Hepatocyte (in vitro differentiated cells): ENCODE measurements at regions not wholly inside any gene's neighbourhood (a gene's known extent, or its start where the extent isn't known, plus 50 kb on each side); places are given as distances from the start of the nearest gene placed in this dataset.
"Not testable (repeated sequence)": the region's sequence is repeated elsewhere in the genome, so short reads cannot be mapped to it uniquely, and the experiment has no call there.

Experiments used
- DNase-seq: peaks from one replicate; pipeline ENCODE4 v3.0.0-alpha.2; 2016; ENCODE audit warnings: low spot score
- H2AFZ ChIP-seq: fragments of 200-600 bp; sonication (generic); 2 replicates; pipeline ENCODE4 v1.6.0; 2016; ENCODE audit warnings: antibody characterized with exemption, mild to moderate bottlenecking
- H3K27ac ChIP-seq: fragments of 200-600 bp; sonication (generic); 2 replicates; pipeline ENCODE4 v1.5.1; 2016; ENCODE audit warnings: mild to moderate bottlenecking
- H3K27me3 ChIP-seq: fragments of 200-600 bp; sonication (generic); 2 replicates; pipeline ENCODE4 v1.6.1; 2016
- H3K36me3 ChIP-seq: fragments of 200-600 bp; sonication (generic); replicated peaks from 2 replicates; pipeline ENCODE4 v1.5.1; 2016; ENCODE audit warnings: low read depth; ENCODE audit not compliant: insufficient read depth
- H3K4me1 ChIP-seq: fragments of 200-600 bp; sonication (generic); 2 replicates; pipeline ENCODE4 v1.5.1; 2016; ENCODE audit warnings: mild to moderate bottlenecking, moderate library complexity; ENCODE audit not compliant: insufficient read depth
- H3K4me2 ChIP-seq: fragments of 200-600 bp; sonication (generic); 2 replicates; pipeline ENCODE4 v1.6.0; 2016
- H3K4me3 ChIP-seq: fragments of 200-600 bp; sonication (generic); 2 replicates; pipeline ENCODE4 v1.5.1; 2016; ENCODE audit warnings: mild to moderate bottlenecking
- H3K79me2 ChIP-seq: fragments of 200-600 bp; sonication (generic); 2 replicates; pipeline ENCODE4 v1.6.0; 2017; ENCODE audit warnings: mild to moderate bottlenecking
- H3K9me2 ChIP-seq: fragments of 200-600 bp; sonication (generic); replicated peaks from 2 replicates; pipeline ENCODE4 v1.6.0; 2017; ENCODE audit warnings: mild to moderate bottlenecking; ENCODE audit not compliant: insufficient read depth
- H3K9me3 ChIP-seq: fragments of 200-600 bp; sonication (generic); 2 replicates; pipeline ENCODE4 v1.5.1; 2016; ENCODE audit warnings: low read depth, mild to moderate bottlenecking
- H4K20me1 ChIP-seq: fragments of 200-600 bp; sonication (generic); 2 replicates; pipeline ENCODE4 v1.6.0; 2016; ENCODE audit warnings: mild to moderate bottlenecking; ENCODE audit not compliant: insufficient read depth, poor library complexity, severe bottlenecking
- EZH2 ChIP-seq: fragments of 200-600 bp; sonication (generic); IDR thresholded peaks from 2 replicates; pipeline ENCODE4 v1.6.1; 2016; ENCODE audit warnings: antibody characterized with exemption, mild to moderate bottlenecking, borderline replicate concordance
- EZH2phosphoT487 ChIP-seq: fragments of 200-600 bp; sonication (generic); IDR thresholded peaks from one replicate; pipeline ENCODE4 v1.6.1; 2018; ENCODE audit warnings: antibody characterized with exemption, mild to moderate bottlenecking, low read depth, moderate library complexity; ENCODE audit not compliant: unreplicated experiment, severe bottlenecking
- WGBS: methylation state at CpG from one replicate; pipeline ENCODE4 v1.1.6; 2016; ENCODE audit warnings: low lambda C conversion rate; ENCODE audit errors: missing lambda C conversion rate; 5-methylcytosine and 5-hydroxymethylcytosine counted together
- TF ChIP-seq, protein P1 (sequence below): fragments of 200-600 bp; sonication (generic); IDR thresholded peaks from 2 replicates; pipeline ENCODE4 v1.5.1; 2016; ENCODE audit warnings: antibody characterized with exemption, mild to moderate bottlenecking; ENCODE audit not compliant: poor library complexity

DNA sequence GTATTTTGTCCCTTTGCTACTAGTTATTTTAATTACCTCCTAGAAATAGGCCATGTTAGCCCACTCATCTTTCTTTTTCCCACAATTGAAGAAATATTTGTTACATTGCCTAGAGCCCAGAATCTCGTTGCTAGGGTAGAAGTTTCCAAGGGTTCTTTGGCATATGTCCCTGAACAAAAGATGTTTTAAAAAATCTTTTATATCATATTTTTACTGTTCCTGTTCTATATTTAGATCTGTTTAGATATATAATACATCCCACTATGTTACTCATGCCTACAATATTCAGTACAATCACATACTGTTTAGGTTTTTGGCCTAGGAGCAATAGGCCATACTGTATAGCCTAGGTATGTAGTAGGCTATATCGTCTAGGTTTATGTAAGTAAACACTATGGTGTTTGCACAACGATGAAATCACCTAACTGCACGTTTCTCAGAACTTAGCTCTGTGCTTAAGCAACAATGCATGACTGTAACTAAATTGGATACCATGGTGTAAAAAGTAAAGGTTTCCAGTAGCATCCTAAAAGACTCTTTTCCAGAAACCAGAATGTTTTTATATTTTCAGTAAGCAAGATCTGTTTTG, 236.0 kb upstream of the SLIT2 start:
- TF ChIP-seq EZH2: no peak
- TF ChIP-seq, protein P1, sequence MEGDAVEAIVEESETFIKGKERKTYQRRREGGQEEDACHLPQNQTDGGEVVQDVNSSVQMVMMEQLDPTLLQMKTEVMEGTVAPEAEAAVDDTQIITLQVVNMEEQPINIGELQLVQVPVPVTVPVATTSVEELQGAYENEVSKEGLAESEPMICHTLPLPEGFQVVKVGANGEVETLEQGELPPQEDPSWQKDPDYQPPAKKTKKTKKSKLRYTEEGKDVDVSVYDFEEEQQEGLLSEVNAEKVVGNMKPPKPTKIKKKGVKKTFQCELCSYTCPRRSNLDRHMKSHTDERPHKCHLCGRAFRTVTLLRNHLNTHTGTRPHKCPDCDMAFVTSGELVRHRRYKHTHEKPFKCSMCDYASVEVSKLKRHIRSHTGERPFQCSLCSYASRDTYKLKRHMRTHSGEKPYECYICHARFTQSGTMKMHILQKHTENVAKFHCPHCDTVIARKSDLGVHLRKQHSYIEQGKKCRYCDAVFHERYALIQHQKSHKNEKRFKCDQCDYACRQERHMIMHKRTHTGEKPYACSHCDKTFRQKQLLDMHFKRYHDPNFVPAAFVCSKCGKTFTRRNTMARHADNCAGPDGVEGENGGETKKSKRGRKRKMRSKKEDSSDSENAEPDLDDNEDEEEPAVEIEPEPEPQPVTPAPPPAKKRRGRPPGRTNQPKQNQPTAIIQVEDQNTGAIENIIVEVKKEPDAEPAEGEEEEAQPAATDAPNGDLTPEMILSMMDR: no peak
- TF ChIP-seq EZH2phosphoT487: no peak
- H4K20me1 ChIP-seq: no peaks in the 10 kb centered on the region
- no peaks in the 10 kb centered on the region for H3K9me3 ChIP-seq
- peak; percentile 14 for DNase-seq
- H3K27me3 ChIP-seq: no peaks in the 10 kb centered on the region
- H2AFZ ChIP-seq: no peak overlapping the region
- no peaks in the 10 kb centered on the region for H3K4me1 ChIP-seq
- H3K4me2 ChIP-seq: no peak overlapping the region
- peaks cover 4% of the 10 kb centered on the region for H3K9me2 ChIP-seq
- H3K4me3 ChIP-seq: no peak overlapping the region
- no peak overlapping the region for H3K27ac ChIP-seq
- no peaks in the 10 kb centered on the region for H3K36me3 ChIP-seq
- WGBS: 72% methylated on average over 4 of the region's 4 CpGs
- H3K79me2 ChIP-seq: no peaks in the 10 kb centered on the region

- not testable (repeated sequence) for DNase-seq, H3K9me3 ChIP-seq, H3K27me3 ChIP-seq, H3K36me3 ChIP-seq, H3K79me2 ChIP-seq, H2AFZ ChIP-seq, H3K4me3 ChIP-seq, H3K27ac ChIP-seq, H3K4me2 ChIP-seq, H4K20me1 ChIP-seq, H3K4me1 ChIP-seq, H3K9me2 ChIP-seq
- 97% methylated on average over 40 of the region's 52 CpGs for WGBS
Measured at GRCh38 chr4:20003836-20004558, 247.7 kb upstream of the SLIT2 start.

- TF ChIP-seq EZH2phosphoT487: no peak
- no peak for TF ChIP-seq EZH2
- H3K4me1 ChIP-seq: no peaks in the 10 kb centered on the region
- no peaks in the 10 kb centered on the region for H3K27me3 ChIP-seq
- H3K27ac ChIP-seq: no peak overlapping the region
- no peak overlapping the region for H3K4me3 ChIP-seq
- no peaks in the 10 kb centered on the region for H3K9me2 ChIP-seq
- H4K20me1 ChIP-seq: no peaks in the 10 kb centered on the region
- H3K79me2 ChIP-seq: no peaks in the 10 kb centered on the region
- WGBS: 86% methylated on average over 4 of the region's 4 CpGs
- no peak overlapping the region for H3K4me2 ChIP-seq
- H3K9me3 ChIP-seq: no peaks in the 10 kb centered on the region
- DNase-seq: no peak
- H2AFZ ChIP-seq: no peak overlapping the region
- no peaks in the 10 kb centered on the region for H3K36me3 ChIP-seq
Measured at GRCh38 chr4:19999775-20000414, 251.8 kb upstream of the SLIT2 start.

DNA sequence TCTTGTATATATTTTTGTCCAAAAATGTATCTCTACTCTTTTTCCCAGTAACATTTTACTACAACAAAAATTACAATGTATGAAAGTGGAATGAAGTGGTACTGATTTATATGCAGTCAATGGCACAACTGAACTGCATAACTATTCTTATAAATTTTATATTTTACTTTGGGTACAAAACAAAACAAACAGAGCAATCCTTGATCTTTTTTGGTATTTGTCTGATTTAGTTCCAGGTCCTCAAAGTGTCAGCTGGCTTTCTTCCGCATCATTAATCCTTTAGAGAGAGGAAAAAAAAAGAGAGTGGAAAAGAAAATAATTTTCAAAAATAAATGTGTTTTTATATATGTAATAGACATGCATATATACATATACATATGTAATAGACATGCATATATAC, 252.4 kb upstream of the SLIT2 start:
- no peak for DNase-seq
- Histone ChIP-seq H3K36me3 (no peaks in the 10 kb centered on the region), H3K4me3 (no peak overlapping the region), H3K27me3 (no peaks in the 10 kb centered on the region), H4K20me1 (no peaks in the 10 kb centered on the region), H2AFZ (no peak overlapping the region), H3K27ac (no peak overlapping the region), H3K9me2 (no peaks in the 10 kb centered on the region), H3K79me2 (no peaks in the 10 kb centered on the region), H3K4me1 (no peaks in the 10 kb centered on the region), H3K9me3 (no peaks in the 10 kb centered on the region), H3K4me2 (no peak overlapping the region)
- TF ChIP-seq, protein P1: no peak
- no peak for TF ChIP-seq EZH2phosphoT487
- no peak for TF ChIP-seq EZH2
- WGBS: 92% methylated on average over 1 of the region's 1 CpG
